ENCODE measurements at regions not wholly inside any gene's neighbourhood (a gene's known extent, or its start where the extent isn't known, plus 50 kb on each side); places are given as distances from the start of the nearest gene placed in this dataset.

GRCh38 chr17:71730871-71731270 is 389.9 kb upstream of the SOX9 start:
- no peak for TF ChIP-seq POLR2A (IDR thresholded peaks at IDR 0.05)
- TF ChIP-seq, protein P1, sequence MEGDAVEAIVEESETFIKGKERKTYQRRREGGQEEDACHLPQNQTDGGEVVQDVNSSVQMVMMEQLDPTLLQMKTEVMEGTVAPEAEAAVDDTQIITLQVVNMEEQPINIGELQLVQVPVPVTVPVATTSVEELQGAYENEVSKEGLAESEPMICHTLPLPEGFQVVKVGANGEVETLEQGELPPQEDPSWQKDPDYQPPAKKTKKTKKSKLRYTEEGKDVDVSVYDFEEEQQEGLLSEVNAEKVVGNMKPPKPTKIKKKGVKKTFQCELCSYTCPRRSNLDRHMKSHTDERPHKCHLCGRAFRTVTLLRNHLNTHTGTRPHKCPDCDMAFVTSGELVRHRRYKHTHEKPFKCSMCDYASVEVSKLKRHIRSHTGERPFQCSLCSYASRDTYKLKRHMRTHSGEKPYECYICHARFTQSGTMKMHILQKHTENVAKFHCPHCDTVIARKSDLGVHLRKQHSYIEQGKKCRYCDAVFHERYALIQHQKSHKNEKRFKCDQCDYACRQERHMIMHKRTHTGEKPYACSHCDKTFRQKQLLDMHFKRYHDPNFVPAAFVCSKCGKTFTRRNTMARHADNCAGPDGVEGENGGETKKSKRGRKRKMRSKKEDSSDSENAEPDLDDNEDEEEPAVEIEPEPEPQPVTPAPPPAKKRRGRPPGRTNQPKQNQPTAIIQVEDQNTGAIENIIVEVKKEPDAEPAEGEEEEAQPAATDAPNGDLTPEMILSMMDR (IDR thresholded peaks at IDR 0.05) = no peak
